NCI-H2107 treated with DMSO at 0.1 percent for 48 hours (cell line): ENCODE measurements at regions not wholly inside any gene's neighbourhood (a gene's known extent, or its start where the extent isn't known, plus 50 kb on each side); places are given as distances from the start of the nearest gene placed in this dataset.

Experiments
- DNase-seq: peaks from one replicate; lab custom pipeline; 2025; ENCODE audit not compliant: unreplicated experiment; lab: John Stamatoyannopoulos, UW

DNA sequence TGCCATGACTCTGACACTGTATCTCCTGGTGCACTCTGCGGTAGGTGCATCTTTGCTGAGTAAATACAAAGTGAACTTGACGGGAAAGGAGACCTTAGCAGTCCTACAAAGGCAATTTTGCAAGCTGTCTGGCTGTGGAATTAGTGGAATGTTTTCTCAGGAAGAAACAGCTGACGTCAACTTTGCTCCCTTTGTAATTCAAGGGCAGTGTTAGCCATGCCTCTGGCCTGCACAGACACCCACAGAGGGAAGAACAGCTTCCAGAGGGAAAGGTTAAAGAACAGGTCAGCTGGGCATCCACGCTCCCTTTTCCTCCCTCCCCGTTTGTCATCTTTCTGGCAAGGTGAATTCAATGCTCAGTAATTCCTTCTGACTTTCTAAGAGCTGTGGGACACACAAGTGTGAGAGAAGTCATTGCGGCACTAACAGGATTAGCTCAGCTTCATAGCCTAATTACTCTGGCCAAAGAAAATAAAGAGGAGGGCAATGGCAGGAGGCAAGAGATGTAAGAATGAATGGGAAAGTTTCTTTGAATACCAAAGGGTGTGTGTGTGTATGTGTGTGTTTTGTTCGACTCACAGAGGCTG lies 476.9 kb upstream of the GOT2 start:
- no peak for DNase-seq

DNA sequence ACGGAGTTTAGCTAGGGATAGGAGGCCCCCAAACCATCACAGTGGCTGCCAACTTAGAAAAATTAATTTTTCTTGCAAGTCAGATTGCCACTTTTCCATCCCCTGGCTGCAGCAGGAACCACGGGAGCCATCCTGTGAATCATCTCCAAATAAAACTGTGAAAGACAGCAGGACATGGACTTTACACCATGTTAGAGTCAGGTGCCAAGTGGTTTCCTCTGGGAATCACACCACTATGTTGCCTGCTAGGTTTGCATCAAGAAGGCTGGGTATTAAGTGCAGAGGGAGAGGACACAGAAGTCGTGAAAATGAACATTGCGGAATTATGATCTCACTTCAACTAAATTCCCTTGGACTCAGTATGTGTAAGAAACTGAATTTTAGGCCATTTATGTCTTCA lies 471.3 kb upstream of the GOT2 start:
- no peak for DNase-seq

DNA sequence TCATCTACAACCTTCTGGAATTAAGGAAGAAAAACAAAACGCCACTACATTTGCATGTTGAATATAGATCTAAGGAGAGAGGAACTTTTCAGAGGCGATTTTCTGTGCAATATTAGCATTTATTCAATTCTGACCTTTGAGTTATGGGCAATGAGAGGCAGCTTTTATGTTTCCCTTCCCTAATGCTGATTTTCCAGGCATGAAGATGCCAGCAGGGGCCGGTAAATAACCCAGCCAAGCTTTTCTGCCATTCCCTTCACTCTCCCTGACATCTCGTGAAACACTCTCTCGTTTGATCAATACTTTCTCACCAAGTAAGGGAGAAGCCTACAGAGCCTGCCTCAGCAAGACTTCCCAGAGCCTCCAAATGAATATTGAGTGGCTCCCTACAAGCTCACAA lies 470.5 kb upstream of the GOT2 start:
- no peak for DNase-seq

DNA sequence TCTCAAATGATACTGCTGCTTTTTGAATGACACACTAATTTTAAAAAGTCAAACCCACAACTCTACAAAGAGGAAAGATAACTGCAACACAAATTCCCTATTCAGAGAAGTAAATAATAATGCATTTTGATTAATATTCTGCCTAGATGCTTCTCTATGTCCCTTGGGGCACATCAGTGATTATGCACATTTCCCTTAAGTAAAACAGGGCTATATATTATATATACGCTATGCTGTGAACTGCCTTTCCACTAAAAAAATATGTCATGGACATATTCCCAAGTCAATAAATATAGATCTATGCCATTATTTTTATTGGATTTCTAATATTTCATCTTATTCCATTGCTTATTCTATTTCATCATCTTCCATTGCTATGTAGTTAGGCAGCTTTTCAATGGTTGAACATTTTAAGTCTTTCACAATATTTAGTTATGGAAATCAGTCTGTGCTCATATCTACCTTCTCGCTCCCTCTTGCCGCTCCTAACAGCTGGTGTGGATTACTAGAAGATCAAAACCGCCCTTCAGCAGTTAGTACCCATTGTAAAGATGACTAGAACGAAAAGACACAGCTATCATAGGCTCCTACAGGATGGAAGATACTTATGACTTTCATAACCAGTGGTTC lies 468.2 kb upstream of the GOT2 start:
- no peak for DNase-seq

DNA sequence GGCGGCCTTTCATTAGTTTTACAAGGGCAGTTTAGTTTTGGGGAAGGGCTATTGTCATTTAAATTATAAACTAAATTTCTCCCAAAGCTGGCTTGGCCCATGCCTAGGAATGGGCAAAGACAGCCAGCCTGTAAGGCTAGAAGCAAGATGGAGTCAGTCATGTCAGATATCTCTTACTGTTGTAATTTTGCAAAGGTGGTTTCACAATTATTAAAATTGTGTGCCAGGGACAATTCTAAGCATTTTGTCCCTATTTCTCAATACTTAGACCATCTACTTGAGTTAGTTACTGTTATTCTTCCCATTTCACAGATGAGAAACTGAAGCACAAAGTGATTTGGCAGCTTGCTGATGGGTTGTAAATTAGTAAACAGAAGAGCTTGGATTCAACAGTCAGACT lies 467.7 kb upstream of the GOT2 start:
- no peak for DNase-seq

DNA sequence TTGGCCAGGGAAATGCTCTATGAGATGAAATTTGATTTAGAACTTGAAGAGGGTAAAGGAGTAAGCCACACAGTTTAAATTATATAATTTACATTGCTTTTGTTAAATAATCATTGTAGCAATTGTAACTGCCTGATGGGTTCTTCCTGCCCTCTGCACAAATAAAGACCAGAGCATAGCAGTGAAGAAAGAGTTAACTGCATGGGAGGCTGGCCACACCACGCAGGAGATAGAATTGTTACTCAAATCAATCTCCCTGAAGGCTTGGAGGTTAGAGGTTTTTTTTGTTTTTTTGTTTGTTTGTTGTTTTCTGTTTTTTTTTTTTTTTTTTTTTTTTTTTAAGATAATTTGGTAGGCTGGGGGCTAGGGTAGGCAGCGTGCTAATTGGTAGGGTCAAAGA lies 467.0 kb upstream of the GOT2 start:
- no peak for DNase-seq

DNA sequence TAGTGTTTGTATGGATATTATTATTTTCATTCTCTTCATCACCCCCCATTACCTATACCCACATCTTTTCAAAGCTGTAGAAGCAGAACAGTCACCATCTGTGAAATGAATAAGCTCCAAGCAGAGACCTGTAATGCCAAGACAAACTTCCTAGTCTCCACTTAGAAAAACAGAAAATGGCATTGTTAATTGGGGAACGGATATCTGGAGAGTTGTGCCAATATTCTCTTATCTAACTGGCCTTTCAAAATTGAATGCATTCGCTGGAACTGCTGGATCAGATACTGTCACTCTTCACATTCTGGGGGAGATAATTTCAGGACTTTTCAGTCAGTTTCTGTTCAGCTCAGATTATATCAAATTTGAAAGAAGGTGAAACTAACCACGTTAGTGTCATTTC lies 464.4 kb upstream of the GOT2 start:
- no peak for DNase-seq

DNA sequence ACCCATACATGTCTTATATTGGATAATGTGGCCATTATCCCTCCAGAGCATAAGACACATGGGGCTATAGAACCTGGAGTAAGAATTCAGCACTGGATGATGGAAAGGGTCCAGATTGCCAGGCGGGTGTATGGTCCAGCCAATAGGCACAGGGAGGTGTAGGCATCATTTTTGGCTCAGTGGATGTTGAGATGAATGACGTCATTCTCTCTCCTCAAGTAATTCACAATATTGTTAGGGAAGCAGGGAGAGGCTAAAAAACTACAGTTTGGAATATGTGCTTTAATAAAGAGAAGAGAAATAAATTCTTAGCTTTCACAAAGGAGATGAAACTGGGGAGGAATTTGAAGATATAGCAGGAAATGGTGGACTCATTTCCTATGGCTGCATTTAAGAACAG lies 461.1 kb upstream of the GOT2 start:
- no peak for DNase-seq

DNA sequence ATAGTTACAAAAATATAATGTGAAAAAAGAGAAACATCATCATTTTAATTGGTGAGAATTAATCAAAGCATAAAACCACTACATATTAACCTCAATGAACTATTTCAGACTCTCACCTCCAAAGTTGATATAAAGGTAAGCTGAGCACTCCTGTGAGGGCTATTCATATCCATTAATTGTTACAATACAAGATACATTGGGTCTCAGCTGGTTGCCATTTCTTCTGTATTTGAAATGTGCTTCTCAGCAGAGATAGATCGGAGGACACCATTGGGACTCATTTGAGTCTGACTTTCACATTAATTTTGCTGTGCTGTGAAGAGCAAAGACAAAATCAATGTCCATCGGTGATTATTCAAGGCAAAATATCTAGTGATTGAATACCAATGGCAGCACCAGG lies 459.5 kb upstream of the GOT2 start:
- no peak for DNase-seq

DNA sequence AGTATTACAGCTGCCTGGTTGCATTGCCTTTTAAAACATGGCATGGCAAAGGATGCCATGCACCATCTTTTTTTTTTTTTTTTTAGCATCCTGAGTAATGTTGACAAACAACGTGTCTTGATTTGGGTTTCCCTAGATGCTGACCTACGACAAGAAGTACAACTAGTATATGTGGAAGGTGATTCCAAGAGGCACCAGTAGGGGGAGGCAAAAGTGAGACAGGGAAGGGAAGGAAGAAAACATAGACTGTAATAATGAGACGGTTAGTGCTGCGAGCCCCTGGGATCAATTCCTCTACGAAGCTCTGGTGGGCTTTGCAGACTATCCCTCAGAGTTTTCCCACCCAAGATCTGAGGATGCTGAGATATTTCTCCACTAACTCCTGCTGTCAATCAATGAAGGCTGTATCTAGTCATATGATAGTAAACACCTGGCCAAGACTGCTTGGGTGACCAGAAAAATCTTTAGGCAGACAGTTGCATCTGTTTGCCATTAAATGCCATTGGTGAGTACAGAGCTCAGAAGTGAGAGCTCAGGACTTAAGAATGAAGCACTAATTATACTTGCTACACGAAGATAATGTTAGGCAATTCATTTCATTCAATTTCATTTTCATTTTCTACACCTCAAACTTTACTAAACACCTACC lies 458.6 kb upstream of the GOT2 start:
- DNase-seq, result no peak

DNA sequence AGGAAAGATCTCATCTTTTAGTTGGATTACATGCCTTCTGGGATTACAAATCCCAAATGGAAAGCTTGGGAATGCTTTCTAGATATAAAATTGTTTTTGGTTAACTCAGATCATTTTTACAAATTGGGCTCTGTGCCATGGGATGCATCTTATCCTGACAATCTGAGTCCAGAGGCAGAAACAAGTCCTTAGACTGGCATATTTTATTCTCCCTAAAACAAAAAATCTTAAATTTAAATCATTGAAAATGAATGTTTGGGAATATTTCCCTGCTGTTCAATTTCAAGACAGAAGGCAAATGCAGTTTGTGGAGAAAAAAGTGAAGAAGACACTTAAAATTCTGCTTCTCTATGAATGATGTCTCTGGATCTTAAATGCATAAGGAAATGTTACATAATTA lies 456.6 kb upstream of the GOT2 start:
- no peak for DNase-seq

DNA sequence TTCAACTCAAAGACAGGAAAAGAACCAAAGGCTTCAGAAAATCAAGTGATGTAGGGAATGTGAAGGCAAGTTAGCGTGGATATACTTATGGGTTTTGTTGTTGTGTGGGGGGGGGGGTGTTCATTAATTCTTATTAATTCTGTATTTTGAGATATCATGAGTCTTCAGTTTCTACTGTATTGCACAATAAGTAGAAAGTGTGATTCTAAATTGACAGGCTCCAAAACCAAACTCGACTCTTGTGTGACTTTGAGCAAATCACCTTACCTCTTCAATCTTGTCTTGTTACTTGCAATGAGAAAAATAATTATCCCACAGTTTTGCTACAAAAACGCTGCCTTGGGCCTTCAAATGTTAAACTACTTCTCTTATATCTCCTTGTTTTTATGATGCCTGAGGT lies 453.9 kb upstream of the GOT2 start:
- DNase-seq, result no peak

DNA sequence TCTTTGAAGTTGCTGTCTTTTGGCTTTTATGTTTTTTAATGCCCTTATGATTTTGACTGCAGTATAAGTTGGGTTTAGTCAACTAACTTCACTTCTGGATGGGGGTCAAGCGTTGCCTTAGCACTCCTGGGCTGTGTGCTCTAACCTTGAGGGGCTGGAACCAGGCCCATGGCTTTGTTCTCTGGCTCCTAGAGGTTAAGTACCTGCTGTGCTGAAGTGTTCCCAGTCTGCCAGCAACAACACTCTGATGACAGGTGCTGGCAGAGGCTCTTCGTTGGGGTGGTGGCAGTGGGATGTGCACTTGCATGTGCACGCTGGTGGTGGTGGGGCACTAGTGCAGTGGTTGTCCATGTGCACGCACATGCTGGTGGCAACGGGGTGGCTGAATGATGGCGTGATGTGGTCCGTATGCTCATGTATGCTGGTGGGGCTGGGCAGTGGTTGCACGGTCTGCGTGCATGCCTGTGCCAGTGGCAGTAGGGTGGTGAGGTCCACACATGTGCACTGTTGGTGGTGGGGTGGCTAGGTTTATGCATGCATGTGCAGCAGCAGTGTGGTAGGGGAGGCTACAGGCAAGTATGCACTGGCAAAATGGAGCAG lies 447.8 kb upstream of the GOT2 start:
- DNase-seq, result no peak

DNA sequence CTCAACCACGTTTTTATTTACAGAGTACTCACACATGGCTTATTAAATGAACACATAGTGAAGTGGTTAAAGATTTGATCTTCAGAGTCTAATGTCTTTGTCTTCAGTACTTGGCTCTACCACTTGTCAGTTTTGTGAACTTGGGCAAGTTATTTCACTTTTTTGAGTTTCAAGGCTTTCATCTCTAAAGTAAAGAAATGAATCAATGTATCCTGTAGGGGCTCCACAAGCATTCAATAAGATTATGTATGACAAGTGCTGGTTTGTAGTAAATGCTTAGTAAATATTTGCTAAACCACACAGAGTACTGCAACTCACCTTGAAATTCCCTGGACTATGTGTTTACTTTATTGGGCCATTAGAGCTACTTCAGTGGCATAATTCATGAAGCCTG lies 446.0 kb upstream of the GOT2 start:
- no peak for DNase-seq

DNA sequence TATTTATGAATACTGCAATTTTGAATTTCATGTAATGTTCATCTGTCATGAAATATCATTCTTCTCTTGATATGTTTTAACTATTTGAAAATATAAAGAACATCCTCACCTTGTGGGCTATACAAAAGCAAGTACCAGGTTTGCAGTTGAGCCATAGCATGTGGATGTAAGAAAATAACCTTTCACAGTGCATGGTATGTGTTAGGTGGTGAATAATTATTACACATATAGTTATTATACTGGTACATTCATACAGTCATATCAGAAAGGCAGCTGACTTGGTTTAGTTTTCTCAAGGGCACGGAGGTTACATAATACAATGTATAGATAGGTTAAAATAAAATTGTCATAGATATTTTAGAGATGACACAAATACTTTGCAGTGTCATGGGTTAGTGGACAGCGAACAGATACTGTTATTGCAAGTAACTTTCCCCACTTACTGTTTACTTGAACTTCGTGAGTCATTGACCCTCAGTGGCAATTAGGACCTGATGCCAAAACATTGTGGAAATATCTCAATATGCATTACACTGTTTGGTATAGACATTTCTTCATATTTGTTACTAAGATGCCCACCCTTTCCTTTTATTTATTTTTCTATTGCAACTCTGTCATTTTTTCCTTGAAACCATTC lies 445.4 kb upstream of the GOT2 start:
- DNase-seq, result no peak

DNA sequence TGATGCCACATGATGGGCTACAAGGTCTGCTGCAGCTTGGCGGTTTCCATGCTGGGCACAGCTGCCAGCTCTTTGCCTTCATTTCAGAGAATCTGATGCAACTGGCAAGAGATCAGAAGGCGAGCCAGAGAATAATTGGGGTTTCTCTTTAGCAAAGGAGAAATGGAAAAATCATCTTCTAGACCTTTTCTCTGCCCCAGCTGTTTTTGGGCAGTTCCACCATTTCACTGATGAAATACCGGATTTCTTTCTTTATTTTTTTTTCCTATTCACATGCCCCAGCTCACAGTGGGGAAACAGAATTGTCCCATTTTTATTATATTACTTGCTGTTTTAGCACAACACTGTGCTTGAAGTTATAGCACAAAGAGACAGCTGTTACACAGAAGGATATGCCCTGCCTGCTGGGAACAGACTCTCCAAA lies 439.3 kb upstream of the GOT2 start:
- no peak for DNase-seq

DNA sequence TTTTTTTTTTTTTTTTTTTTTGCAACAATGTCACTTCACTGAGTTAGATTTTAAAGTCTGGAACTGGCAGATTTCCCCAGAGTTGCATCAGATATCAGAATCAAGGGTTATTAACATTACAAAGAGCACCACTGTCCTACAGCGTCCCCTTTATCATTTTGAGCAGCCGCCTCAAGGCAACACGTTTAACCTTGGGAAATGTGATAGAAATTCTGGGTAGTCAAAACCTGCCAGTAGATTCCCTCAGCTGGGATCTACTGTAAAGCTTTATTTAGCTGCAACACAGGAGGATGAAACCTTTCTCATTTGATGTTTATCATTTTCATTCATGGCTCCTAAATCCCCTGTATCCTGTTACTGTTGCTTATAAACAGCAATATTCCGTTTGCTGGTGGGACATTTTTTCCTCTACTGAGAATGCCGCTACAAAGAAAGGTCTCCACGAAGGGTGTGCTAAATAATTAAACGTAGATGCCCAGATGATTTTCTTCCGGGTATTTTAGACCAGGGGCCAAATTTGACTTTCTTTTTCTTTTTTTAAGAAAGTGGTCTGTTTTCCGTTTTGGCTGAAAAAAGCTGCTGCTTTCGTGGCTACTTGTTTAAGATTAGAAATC lies 436.1 kb upstream of the GOT2 start:
- DNase-seq, result no peak

DNA sequence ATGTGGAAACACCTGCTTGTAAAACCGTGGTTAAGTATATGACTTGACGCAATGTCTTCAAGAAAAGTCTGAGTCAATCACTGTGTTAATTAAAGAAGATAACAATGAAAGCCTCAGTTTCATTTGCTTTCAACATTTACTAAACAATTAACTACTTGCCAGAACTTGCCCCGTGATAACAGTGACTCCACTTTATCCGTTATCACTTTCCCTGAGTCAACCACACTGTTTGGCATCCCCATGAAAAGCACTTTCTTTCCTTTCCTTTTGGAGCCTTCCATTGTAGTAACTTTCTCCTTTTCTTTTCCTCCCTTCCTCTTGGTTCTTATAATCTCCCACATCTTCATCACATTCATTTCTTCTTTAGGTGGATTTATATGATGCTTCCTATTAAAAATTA lies 435.1 kb upstream of the GOT2 start:
- no peak for DNase-seq

DNA sequence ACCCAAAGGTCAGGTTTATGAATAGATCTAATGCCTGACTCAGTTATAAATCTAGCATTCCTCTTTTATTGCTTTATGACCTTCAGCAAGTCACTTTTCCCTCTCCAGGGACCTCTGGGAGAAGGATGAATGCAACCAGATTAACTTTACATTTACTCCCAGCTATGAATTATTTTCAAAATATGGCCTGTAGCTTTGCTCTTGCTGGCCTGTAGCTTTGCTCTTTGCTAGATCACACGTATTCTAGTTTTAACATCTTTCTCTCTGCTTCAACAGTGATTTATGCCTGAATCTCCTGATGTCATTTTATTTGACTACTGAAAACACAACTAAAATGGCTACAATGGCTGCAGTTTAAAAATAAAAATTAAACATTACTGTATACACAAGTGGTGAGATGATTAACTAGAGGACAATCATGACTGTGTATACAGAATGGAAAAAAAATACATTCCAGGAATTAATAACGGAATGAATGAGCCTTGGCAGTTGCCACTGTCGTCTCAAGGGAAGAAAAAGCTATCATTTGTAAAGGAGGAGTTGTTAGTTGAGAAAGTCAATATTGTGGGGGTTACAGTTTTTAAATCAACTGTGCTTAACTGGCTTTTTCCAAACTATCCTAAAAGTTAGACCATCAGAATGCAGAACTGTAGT lies 434.5 kb upstream of the GOT2 start:
- no peak for DNase-seq

DNA sequence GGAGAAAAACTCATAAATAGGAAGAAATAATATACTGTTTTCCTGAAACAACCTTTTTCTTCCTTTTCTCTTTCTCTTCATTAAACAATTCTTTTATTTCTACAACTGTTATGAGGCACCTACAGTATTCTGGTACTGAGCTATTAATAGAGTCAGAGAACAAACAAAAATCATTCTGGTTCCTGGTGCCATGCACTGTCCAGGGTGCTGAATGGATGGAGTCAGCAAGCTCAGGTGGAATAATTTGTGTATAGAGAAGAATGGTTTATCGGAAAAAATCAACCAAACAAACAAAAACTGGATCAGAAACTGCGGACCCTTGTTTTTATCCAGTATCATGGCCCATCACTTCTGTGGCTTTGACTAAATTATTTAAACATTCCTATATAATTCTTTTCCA lies 430.3 kb upstream of the GOT2 start:
- DNase-seq, result no peak
